ENCODE measurements at regions not wholly inside any gene's neighbourhood (a gene's known extent, or its start where the extent isn't known, plus 50 kb on each side); places are given as distances from the start of the nearest gene placed in this dataset.
A peak's percentile ranks its signal among the peaks of the same experiment; 100 is the strongest.

- Histone ChIP-seq H3K27me3 (ENCODE audit: insufficient read depth, low read length) (peaks cover 42% of the 10 kb centered on the region), H3K79me2 (ENCODE audit: control insufficient read depth, insufficient read depth, low read length, unreplicated experiment) (no peaks in the 10 kb centered on the region), H3K4me3 (ENCODE audit: low read depth, low read length) (no peak overlapping the region), H3K4me1 (ENCODE audit: control insufficient read depth, insufficient read depth, low read length, unreplicated experiment) (no peaks in the 10 kb centered on the region), H3K36me3 (ENCODE audit: insufficient read depth, low read length) (no peaks in the 10 kb centered on the region), H2AFZ (ENCODE audit: low read length, unreplicated experiment) (no peak overlapping the region), H3K27ac (ENCODE audit: low read depth, low read length) (no peak overlapping the region)
These were observed 240.9 kb upstream of the BTBD3 start for GRCh38 chr20:11676630-11677287.

GRCh38 chr20:11677428-11677827 is 240.3 kb upstream of the BTBD3 start:
- H3K79me2 ChIP-seq (ENCODE audit: control insufficient read depth, insufficient read depth, low read length, unreplicated experiment): no peaks in the 10 kb centered on the region
- peaks cover 36% of the 10 kb centered on the region for H3K27me3 ChIP-seq (ENCODE audit: insufficient read depth, low read length)
- no peak overlapping the region for H2AFZ ChIP-seq (ENCODE audit: low read length, unreplicated experiment)
- H3K36me3 ChIP-seq (ENCODE audit: insufficient read depth, low read length): no peaks in the 10 kb centered on the region
- H3K4me1 ChIP-seq (ENCODE audit: control insufficient read depth, insufficient read depth, low read length, unreplicated experiment): no peaks in the 10 kb centered on the region
- H3K27ac ChIP-seq (ENCODE audit: low read depth, low read length): no peak overlapping the region
- no peak overlapping the region for H3K4me3 ChIP-seq (ENCODE audit: low read depth, low read length)

DNA sequence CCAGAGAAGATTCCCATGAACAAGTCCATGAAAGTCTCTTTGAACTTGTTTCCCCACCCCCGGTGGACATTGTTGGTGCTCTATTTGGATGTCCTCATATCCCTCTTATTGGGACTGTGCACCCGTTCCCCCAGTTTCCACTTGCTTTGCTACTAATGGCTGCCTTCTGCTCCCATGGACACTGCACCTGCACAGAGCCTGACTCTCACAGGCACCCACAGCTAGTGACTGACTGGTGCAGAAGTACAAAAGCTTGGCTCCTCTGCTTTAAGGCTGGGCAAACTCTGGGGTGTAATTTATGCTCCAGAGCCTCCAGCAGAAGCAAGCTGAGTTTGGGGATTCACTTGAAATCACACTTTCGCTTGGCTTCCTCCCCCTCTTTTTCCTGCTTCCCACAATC is 239.9 kb upstream of the BTBD3 start:
- Histone ChIP-seq H2AFZ (ENCODE audit: low read length, unreplicated experiment) (no peak overlapping the region), H3K27me3 (ENCODE audit: insufficient read depth, low read length) (peaks cover 32% of the 10 kb centered on the region), H3K79me2 (ENCODE audit: control insufficient read depth, insufficient read depth, low read length, unreplicated experiment) (no peaks in the 10 kb centered on the region), H3K4me1 (ENCODE audit: control insufficient read depth, insufficient read depth, low read length, unreplicated experiment) (no peaks in the 10 kb centered on the region), H3K4me3 (ENCODE audit: low read depth, low read length) (no peak overlapping the region), H3K36me3 (ENCODE audit: insufficient read depth, low read length) (no peaks in the 10 kb centered on the region), H3K27ac (ENCODE audit: low read depth, low read length) (no peak overlapping the region)

GRCh38 chr20:11682285-11682684 is 235.4 kb upstream of the BTBD3 start:
- Histone ChIP-seq H3K4me3 (ENCODE audit: low read depth, low read length) (no peak overlapping the region), H3K4me1 (ENCODE audit: control insufficient read depth, insufficient read depth, low read length, unreplicated experiment) (peaks cover 2% of the 10 kb centered on the region), H3K36me3 (ENCODE audit: insufficient read depth, low read length) (no peaks in the 10 kb centered on the region), H3K79me2 (ENCODE audit: control insufficient read depth, insufficient read depth, low read length, unreplicated experiment) (no peaks in the 10 kb centered on the region), H3K27me3 (ENCODE audit: insufficient read depth, low read length) (peaks cover 5% of the 10 kb centered on the region), H3K27ac (ENCODE audit: low read depth, low read length) (no peak overlapping the region), H2AFZ (ENCODE audit: low read length, unreplicated experiment) (no peak overlapping the region)

- H3K4me1 ChIP-seq (ENCODE audit: control insufficient read depth, insufficient read depth, low read length, unreplicated experiment): peaks cover 4% of the 10 kb centered on the region
- no peak overlapping the region for H3K4me3 ChIP-seq (ENCODE audit: low read depth, low read length)
- no peaks in the 10 kb centered on the region for H3K79me2 ChIP-seq (ENCODE audit: control insufficient read depth, insufficient read depth, low read length, unreplicated experiment)
- H3K36me3 ChIP-seq (ENCODE audit: insufficient read depth, low read length): no peaks in the 10 kb centered on the region
- H2AFZ ChIP-seq (ENCODE audit: low read length, unreplicated experiment): no peak overlapping the region
- no peak overlapping the region for H3K27ac ChIP-seq (ENCODE audit: low read depth, low read length)
- peaks cover 31% of the 10 kb centered on the region for H3K27me3 ChIP-seq (ENCODE audit: insufficient read depth, low read length)
These were observed 231.5 kb upstream of the BTBD3 start for GRCh38 chr20:11686195-11686594.

GRCh38 chr20:11686820-11687543 is 230.7 kb upstream of the BTBD3 start:
- no peaks in the 10 kb centered on the region for H3K79me2 ChIP-seq (ENCODE audit: control insufficient read depth, insufficient read depth, low read length, unreplicated experiment)
- H3K4me3 ChIP-seq (ENCODE audit: low read depth, low read length): peak overlapping the region; percentile 62
- no peak overlapping the region for H3K27ac ChIP-seq (ENCODE audit: low read depth, low read length)
- no peaks in the 10 kb centered on the region for H3K36me3 ChIP-seq (ENCODE audit: insufficient read depth, low read length)
- peak overlapping the region; percentile 44 for H2AFZ ChIP-seq (ENCODE audit: low read length, unreplicated experiment)
- H3K27me3 ChIP-seq (ENCODE audit: insufficient read depth, low read length): peaks cover 31% of the 10 kb centered on the region
- H3K4me1 ChIP-seq (ENCODE audit: control insufficient read depth, insufficient read depth, low read length, unreplicated experiment): peaks cover 4% of the 10 kb centered on the region

DNA sequence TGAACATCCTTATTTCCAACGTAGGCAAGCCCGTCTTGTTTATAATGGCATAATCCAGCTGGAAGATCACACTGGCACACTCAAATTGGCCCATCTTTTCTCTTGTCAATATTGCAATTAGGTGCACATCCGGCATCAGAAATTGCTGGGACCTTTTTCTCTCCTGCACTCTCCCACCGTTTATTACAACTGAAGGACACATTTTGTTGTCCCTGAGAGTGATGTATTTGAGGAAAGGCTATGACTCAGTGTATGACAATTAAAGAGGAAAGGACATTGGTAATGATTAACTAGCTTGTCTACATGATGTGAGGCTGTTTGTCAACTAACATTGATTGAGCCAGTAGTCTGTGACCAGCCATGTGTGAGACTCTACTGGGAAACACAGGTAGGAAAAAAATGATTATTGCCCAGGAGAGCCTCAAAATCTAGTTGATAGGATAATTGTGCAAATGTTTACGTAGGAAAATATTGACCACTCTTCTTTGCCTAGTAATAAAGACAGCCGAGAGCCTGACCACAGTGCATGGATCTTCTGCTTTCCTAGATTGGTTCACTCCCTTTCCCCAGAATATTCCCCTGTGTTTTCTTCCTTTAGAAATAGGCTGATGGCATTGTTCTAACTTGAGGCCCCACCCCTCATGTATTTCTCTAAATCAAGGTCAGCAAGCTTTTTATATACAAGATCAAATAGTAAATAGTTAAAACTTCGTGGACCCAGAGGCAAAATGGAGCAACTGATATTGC is 230.0 kb upstream of the BTBD3 start:
- peaks cover 31% of the 10 kb centered on the region for H3K27me3 ChIP-seq (ENCODE audit: insufficient read depth, low read length)
- peak overlapping the region; percentile 44 for H2AFZ ChIP-seq (ENCODE audit: low read length, unreplicated experiment)
- H3K4me3 ChIP-seq (ENCODE audit: low read depth, low read length): peak overlapping the region; percentile 62; the same call in 1 of the 2 replicates
- H3K36me3 ChIP-seq (ENCODE audit: insufficient read depth, low read length): no peaks in the 10 kb centered on the region
- H3K27ac ChIP-seq (ENCODE audit: low read depth, low read length): no peak overlapping the region
- no peaks in the 10 kb centered on the region for H3K79me2 ChIP-seq (ENCODE audit: control insufficient read depth, insufficient read depth, low read length, unreplicated experiment)
- H3K4me1 ChIP-seq (ENCODE audit: control insufficient read depth, insufficient read depth, low read length, unreplicated experiment): peaks cover 4% of the 10 kb centered on the region

DNA sequence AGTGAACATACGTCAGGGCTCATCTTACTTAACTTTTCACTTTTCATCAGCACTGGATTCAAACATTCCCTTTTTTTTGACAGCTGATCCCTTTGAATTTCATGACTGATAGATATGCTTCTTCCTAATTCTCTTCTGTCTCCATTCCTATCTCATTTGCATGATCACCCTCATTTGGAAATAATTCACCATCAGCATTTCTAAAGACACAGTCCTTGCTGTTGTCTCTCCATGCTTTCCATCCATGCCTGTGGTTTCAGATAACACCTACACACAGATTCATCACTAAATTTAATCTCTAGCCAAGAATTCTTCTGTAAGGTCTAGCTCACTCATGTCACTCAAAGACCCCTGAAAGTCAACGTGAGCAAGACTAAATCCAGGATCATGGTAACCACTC is 228.4 kb upstream of the BTBD3 start:
- Histone ChIP-seq H2AFZ (ENCODE audit: low read length, unreplicated experiment) (no peak overlapping the region), H3K36me3 (ENCODE audit: insufficient read depth, low read length) (no peaks in the 10 kb centered on the region), H3K4me3 (ENCODE audit: low read depth, low read length) (no peak overlapping the region), H3K79me2 (ENCODE audit: control insufficient read depth, insufficient read depth, low read length, unreplicated experiment) (no peaks in the 10 kb centered on the region), H3K27me3 (ENCODE audit: insufficient read depth, low read length) (peaks cover 31% of the 10 kb centered on the region), H3K27ac (ENCODE audit: low read depth, low read length) (no peak overlapping the region), H3K4me1 (ENCODE audit: control insufficient read depth, insufficient read depth, low read length, unreplicated experiment) (peaks cover 4% of the 10 kb centered on the region)

- Histone ChIP-seq H2AFZ (ENCODE audit: low read length, unreplicated experiment) (no peak overlapping the region), H3K79me2 (ENCODE audit: control insufficient read depth, insufficient read depth, low read length, unreplicated experiment) (no peaks in the 10 kb centered on the region), H3K4me3 (ENCODE audit: low read depth, low read length) (no peak overlapping the region), H3K27me3 (ENCODE audit: insufficient read depth, low read length) (peaks cover 28% of the 10 kb centered on the region), H3K36me3 (ENCODE audit: insufficient read depth, low read length) (no peaks in the 10 kb centered on the region), H3K4me1 (ENCODE audit: control insufficient read depth, insufficient read depth, low read length, unreplicated experiment) (peaks cover 4% of the 10 kb centered on the region), H3K27ac (ENCODE audit: low read depth, low read length) (no peak overlapping the region)
These were observed 225.9 kb upstream of the BTBD3 start for GRCh38 chr20:11691766-11692165.

GRCh38 chr20:11692567-11692966 is 225.1 kb upstream of the BTBD3 start:
- H3K79me2 ChIP-seq (ENCODE audit: control insufficient read depth, insufficient read depth, low read length, unreplicated experiment): no peaks in the 10 kb centered on the region
- H3K27ac ChIP-seq (ENCODE audit: low read depth, low read length): no peak overlapping the region
- H3K4me3 ChIP-seq (ENCODE audit: low read depth, low read length): no peak overlapping the region
- H3K36me3 ChIP-seq (ENCODE audit: insufficient read depth, low read length): no peaks in the 10 kb centered on the region
- H3K4me1 ChIP-seq (ENCODE audit: control insufficient read depth, insufficient read depth, low read length, unreplicated experiment): no peaks in the 10 kb centered on the region
- no peak overlapping the region for H2AFZ ChIP-seq (ENCODE audit: low read length, unreplicated experiment)
- H3K27me3 ChIP-seq (ENCODE audit: insufficient read depth, low read length): peaks cover 23% of the 10 kb centered on the region
